Occipital lobe (tissue), 1 donor: ENCODE measurements at regions not wholly inside any gene's neighbourhood (a gene's known extent, or its start where the extent isn't known, plus 50 kb on each side); places are given as distances from the start of the nearest gene placed in this dataset.

Source experiments
- DNase-seq: peaks from one replicate; lab custom pipeline; 2025; lab: John Stamatoyannopoulos, UW

GRCh38 chr1:163013826-163014600 is 55.1 kb upstream of the RGS4 start:
- no peak for DNase-seq

DNA sequence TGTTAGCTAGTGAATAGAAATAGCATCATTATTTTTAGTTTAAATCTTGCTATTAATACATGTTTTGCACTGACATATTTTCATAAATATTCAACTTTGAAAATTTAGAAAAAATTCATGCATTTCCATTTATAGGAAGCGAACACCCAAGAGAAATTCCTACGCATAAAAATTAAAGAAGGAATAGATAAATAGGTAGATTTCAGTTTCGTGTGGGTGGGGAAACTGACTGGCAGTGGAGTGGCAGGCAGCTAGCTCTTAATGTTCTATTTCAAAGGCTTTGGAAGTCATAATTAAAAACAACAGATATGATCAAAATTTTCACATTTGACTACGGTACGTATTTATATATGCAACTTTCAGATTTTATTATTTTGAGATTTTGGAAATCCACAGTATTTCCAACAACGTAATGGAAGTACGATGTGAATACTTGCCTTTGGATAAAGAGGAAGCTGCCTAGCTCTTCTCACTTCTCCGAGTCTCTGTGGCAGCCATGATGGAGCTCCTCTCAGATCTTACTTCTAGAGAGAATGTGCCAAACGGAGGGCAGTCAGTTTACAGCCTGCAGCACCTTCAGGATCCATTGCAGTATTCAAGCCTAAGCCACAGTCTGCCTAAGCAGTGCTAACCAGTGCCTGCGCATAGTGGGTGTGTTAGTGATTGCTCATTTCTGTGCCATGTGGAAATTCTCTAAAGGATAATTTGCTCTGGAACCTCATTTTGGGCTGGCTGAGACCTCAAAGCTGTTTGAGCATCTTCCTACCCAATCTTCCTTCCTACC is 62.9 kb upstream of the RGS4 start:
- DNase-seq = no peak

- DNase-seq = no peak
These were observed 71.5 kb upstream of the RGS4 start for GRCh38 chr1:162997499-162998285.

GRCh38 chr1:162996261-162996660 is 72.9 kb upstream of the RGS4 start:
- DNase-seq = no peak

DNA sequence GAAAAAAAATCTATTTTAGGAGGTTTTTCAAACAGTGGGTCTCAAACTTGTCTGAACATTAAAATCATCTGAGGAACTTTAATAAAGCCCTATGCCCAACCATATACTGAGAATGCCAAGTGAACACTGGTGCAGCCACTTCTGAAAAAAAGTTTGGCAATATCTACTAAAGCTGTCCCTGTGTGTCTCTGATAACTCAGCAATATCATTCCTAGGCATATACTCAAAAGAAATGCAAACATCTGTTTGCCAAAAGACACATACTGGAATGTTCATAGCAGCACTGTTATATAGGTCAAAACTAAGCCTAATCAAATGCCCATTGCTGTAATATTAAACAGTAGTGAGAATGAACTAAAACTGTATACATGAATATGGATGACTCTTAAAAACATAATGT is 74.2 kb upstream of the RGS4 start:
- no peak for DNase-seq

GRCh38 chr1:162993846-162994245 is 75.3 kb upstream of the RGS4 start:
- DNase-seq = no peak

DNA sequence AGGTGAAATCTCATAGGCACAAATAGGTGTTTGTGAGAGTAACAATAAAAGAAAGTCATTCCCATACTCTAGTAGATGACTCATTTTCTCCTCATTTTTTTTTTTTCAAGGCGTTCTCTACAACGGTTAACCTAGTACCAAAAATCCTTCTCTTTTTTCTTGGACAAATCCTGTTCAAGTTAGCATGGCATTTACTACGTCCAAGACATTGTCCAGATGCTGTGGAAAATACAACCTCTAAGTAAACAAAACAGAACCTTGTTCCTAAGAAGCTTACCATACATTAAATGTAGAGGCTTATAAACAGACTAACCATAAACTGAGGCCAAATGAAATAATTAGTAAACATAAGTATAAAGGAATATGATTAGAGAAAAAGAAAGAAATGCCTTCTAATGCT is 76.2 kb upstream of the RGS4 start:
- no peak for DNase-seq

GRCh38 chr1:162991444-162991843 is 77.7 kb upstream of the RGS4 start:
- no peak for DNase-seq

GRCh38 chr1:162990665-162991064 is 78.5 kb upstream of the RGS4 start:
- DNase-seq = no peak

DNA sequence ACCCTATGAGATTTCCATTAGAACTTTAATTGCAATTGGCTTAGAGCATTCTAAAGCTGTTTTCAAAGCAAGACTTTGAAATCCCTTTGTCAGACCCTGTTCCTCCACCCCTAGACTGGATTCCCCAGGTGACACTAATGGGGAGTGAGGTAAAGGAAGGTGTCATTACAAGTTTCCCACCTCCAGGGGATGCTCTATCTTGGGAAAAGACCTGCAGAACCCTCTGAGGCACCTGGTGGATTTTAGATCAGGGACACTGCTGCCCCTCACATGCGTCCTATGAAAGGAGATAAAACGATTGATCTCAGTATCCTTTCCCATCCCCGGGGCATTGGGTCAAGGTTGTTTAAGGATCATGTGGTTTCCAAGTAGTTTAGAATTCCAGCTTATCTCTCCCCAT is 80.3 kb upstream of the RGS4 start:
- DNase-seq = no peak

- no peak for DNase-seq
These were observed 81.3 kb upstream of the RGS4 start for GRCh38 chr1:162987866-162988265.

- DNase-seq = no peak
These were observed 83.2 kb upstream of the RGS4 start for GRCh38 chr1:162985816-162986435.

GRCh38 chr1:162984699-162985098 is 84.5 kb upstream of the RGS4 start:
- DNase-seq = no peak

DNA sequence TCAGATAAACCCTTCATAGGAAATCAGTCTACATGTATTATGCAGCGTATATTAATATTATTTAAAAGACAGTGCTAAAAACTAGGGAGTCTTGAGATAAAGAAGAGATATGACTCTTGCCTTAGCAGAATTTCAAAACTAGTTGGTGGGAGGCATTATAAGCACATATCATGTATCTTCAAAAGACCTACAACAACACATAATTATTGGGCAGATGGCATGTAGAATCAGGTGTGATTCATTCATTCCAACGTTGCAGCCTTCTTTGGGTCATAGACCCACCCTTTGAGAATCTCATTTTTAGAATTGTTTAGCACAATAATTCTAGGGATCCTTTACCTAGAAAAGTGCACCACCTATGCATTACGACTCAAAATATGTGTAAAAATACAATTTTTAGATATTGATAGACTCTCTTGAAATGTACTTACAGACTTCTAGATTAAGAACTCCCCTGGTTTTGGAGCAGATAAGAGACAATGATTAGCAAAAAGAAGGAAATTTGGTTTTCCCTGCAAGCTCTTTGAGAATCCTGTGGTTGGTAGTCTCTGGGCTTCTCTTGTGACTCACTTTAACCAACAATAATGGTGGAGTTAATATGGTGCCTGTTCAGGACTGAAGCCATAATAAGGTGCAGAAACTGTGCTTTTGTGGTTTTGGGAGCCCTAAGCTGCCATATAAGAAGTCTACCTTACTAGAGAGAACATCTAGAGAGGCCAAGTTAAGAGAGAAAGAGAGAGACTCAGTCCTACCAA is 85.3 kb upstream of the RGS4 start:
- DNase-seq = no peak

DNA sequence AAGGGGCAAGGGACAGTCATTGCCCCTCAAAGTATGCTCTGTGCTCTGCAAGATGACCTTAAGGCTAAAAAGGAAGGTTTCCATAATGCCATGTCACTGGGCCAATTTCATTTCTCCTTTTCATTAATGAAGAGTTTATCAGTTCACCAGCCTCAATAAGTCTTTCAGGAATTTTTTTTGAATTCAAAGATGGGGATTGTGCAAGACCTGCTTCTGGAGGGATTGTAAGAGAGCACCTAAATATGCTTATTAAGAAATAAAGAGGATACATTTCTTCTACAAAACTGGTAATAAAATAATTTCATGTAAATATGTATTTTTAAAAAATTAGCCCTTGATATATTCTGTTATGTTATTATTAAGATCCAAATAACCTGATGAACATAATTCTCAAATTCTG is 86.8 kb upstream of the RGS4 start:
- no peak for DNase-seq

DNA sequence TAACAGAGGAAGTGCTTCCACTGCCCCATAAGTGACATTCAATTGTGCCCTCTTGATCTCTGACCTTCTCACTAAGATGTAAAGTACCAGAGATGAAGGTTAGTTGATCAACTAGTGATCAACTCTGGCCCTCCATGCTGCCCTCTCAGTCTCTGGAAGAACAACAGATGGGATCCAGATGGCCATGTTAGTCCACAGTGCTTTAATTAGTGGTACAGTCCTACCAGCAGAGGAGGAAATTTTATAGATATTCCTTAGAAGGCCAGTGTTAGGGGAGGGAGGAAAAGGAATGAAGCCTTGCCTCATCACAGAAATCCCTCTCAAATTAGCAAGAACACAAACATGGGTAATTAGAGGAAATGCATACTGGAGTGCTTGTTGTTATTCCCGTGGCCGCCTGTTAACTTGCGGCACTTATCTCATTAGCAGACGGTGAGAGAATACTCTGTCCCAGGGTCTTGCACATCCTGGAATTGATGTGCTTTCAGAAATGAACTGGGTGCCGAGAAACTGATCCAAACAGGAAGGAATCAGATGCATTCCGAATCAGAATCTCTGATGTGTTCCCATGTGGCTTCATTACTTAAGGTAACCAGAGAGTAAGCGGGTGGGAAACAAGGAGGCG is 91.1 kb upstream of the RGS4 start:
- no peak for DNase-seq

DNA sequence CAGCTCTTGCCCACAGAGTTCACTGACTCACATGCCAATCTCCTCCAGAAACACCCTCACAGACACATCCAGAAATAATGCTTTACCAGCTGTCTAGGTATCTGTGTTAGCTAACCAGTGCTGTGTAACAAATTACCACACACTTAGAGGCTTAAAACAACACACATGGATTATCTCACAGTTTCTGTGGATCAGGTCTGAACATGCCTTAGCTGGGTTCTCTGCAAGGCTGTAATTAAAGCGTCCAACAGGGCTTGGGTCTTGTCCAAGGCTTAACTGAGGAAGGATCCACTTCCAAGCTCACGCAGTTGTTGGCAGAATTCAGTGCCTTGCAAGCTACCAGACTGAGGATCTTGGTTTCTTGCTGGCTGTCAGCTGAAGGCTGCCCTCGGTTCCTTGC is 92.5 kb upstream of the RGS4 start:
- no peak for DNase-seq

- no peak for DNase-seq
These were observed 94.4 kb upstream of the RGS4 start for GRCh38 chr1:162974810-162975209.

- DNase-seq = no peak
These were observed 95.8 kb upstream of the RGS4 start for GRCh38 chr1:162973381-162973795.

DNA sequence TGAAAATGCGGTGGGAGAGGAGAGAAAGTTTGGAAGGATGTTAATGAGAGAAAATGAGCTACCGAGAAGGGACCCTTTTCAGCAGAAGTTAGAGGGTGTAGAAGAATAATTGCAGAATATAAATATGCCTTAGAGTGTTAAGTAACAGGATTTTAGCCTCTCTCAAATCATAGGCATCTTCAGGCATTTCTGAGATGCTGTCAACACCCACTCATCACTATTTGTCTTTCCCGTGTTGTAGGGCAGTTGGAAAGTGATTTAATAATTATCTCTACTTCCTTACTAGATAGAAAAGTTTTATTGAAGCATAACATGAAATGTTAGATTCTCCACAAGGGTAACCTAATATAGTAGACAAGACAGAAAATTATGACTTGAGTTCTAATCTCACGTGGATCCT is 96.4 kb upstream of the RGS4 start:
- DNase-seq = no peak

GRCh38 chr1:162970021-162970420 is 99.1 kb upstream of the RGS4 start:
- no peak for DNase-seq
